NT2/D1 (cell line): ENCODE measurements at regions not wholly inside any gene's neighbourhood (a gene's known extent, or its start where the extent isn't known, plus 50 kb on each side); places are given as distances from the start of the nearest gene placed in this dataset.

Source experiments
- DNase-seq: peaks from one replicate; pipeline ENCODE4 v3.0.0-alpha.2; 2011; ENCODE audit warnings: low read depth, low spot score
- H3K27me3 ChIP-seq: 2 replicates; pipeline ENCODE4 v1.6.0; 2011; ENCODE audit warnings: mild to moderate bottlenecking; ENCODE audit not compliant: insufficient read length, insufficient read depth
- H3K36me3 ChIP-seq: 2 replicates; pipeline ENCODE4 v1.6.1; 2011; ENCODE audit warnings: mild to moderate bottlenecking, low read length, mixed read lengths; ENCODE audit not compliant: insufficient read depth, insufficient read length
- H3K4me1 ChIP-seq: 2 replicates; pipeline ENCODE4 v1.5.1; 2011; ENCODE audit not compliant: insufficient read depth, insufficient read length
- H3K4me3 ChIP-seq: 2 replicates; pipeline ENCODE4 v1.5.1; 2011; ENCODE audit warnings: low read depth; ENCODE audit not compliant: insufficient read length
- H3K9ac ChIP-seq: 2 replicates; pipeline ENCODE4 v1.6.0; 2011; ENCODE audit warnings: low read depth; ENCODE audit not compliant: insufficient read length
- H3K9me3 ChIP-seq: 2 replicates; pipeline ENCODE4 v1.5.1; 2011; ENCODE audit warnings: mild to moderate bottlenecking, low read length; ENCODE audit not compliant: insufficient read depth
- SUZ12 ChIP-seq: IDR thresholded peaks from 2 replicates; pipeline ENCODE4 v1.6.1; 2011; ENCODE audit not compliant: insufficient read length, insufficient read depth; ENCODE audit errors: extremely low read depth
- YY1 ChIP-seq: IDR thresholded peaks from 2 replicates; pipeline ENCODE4 v1.6.1; 2011; ENCODE audit not compliant: insufficient read length, insufficient read depth
- ZNF274 ChIP-seq: IDR thresholded peaks from 2 replicates; pipeline ENCODE4 v1.6.1; 2011; ENCODE audit warnings: mild to moderate bottlenecking, low read depth, low read length

GRCh38 chr2:459931-460330 lies 172.0 kb upstream of the ALKAL2 start:
- no peak for DNase-seq
- H3K36me3 ChIP-seq = no peaks in the 10 kb centered on the region
- H3K9me3 ChIP-seq = no peaks in the 10 kb centered on the region
- no peak overlapping the region for H3K4me3 ChIP-seq
- H3K27me3 ChIP-seq = no peaks in the 10 kb centered on the region
- TF ChIP-seq SUZ12 = no peak
- TF ChIP-seq YY1 = no peak
- no peak for TF ChIP-seq ZNF274
- no peaks in the 10 kb centered on the region for H3K4me1 ChIP-seq
- no peak overlapping the region for H3K9ac ChIP-seq

GRCh38 chr2:458425-458815 lies 170.5 kb upstream of the ALKAL2 start:
- H3K36me3 ChIP-seq = no peaks in the 10 kb centered on the region
- no peak for DNase-seq
- no peak overlapping the region for H3K9ac ChIP-seq
- no peak overlapping the region for H3K4me3 ChIP-seq
- H3K4me1 ChIP-seq = no peaks in the 10 kb centered on the region
- no peaks in the 10 kb centered on the region for H3K9me3 ChIP-seq
- H3K27me3 ChIP-seq = no peaks in the 10 kb centered on the region
- TF ChIP-seq YY1 (no peak), SUZ12 (no peak)

- Histone ChIP-seq H3K36me3 (no peaks in the 10 kb centered on the region), H3K9me3 (no peaks in the 10 kb centered on the region), H3K27me3 (no peaks in the 10 kb centered on the region), H3K9ac (no peak overlapping the region), H3K4me1 (no peaks in the 10 kb centered on the region), H3K4me3 (no peak overlapping the region)
- no peak for TF ChIP-seq ZNF274
- no peak for TF ChIP-seq YY1
- TF ChIP-seq SUZ12 = no peak
- DNase-seq = no peak
Observed at GRCh38 chr2:457792-458424, 170.0 kb upstream of the ALKAL2 start.

- Histone ChIP-seq H3K9ac (no peak overlapping the region), H3K4me1 (no peaks in the 10 kb centered on the region), H3K9me3 (no peaks in the 10 kb centered on the region), H3K36me3 (no peaks in the 10 kb centered on the region), H3K27me3 (no peaks in the 10 kb centered on the region), H3K4me3 (no peak overlapping the region)
- no peak for DNase-seq
- TF ChIP-seq ZNF274 (no peak), SUZ12 (no peak), YY1 (no peak)
Observed at GRCh38 chr2:457262-457661, 169.4 kb upstream of the ALKAL2 start.

GRCh38 chr2:455913-456312 lies 168.0 kb upstream of the ALKAL2 start:
- H3K4me3 ChIP-seq = no peak overlapping the region
- no peaks in the 10 kb centered on the region for H3K4me1 ChIP-seq
- H3K9me3 ChIP-seq = no peaks in the 10 kb centered on the region
- no peaks in the 10 kb centered on the region for H3K36me3 ChIP-seq
- no peak for TF ChIP-seq YY1
- TF ChIP-seq SUZ12 = no peak
- TF ChIP-seq ZNF274 = no peak
- DNase-seq = no peak
- no peaks in the 10 kb centered on the region for H3K27me3 ChIP-seq
- H3K9ac ChIP-seq = no peak overlapping the region

- Histone ChIP-seq H3K9me3 (no peaks in the 10 kb centered on the region), H3K9ac (no peak overlapping the region), H3K27me3 (no peaks in the 10 kb centered on the region), H3K36me3 (no peaks in the 10 kb centered on the region), H3K4me3 (no peak overlapping the region), H3K4me1 (no peaks in the 10 kb centered on the region)
- TF ChIP-seq YY1 (no peak), SUZ12 (no peak), ZNF274 (no peak)
- no peak for DNase-seq
Observed at GRCh38 chr2:455015-455705, 167.3 kb upstream of the ALKAL2 start.

GRCh38 chr2:453132-453531 lies 165.2 kb upstream of the ALKAL2 start:
- DNase-seq = no peak
- Histone ChIP-seq H3K4me3 (no peak overlapping the region), H3K9me3 (no peaks in the 10 kb centered on the region), H3K36me3 (no peaks in the 10 kb centered on the region), H3K27me3 (no peaks in the 10 kb centered on the region), H3K4me1 (no peaks in the 10 kb centered on the region), H3K9ac (no peak overlapping the region)
- TF ChIP-seq YY1 (no peak), ZNF274 (no peak), SUZ12 (no peak)
